ENCODE measurements at regions not wholly inside any gene's neighbourhood (a gene's known extent, or its start where the extent isn't known, plus 50 kb on each side); places are given as distances from the start of the nearest gene placed in this dataset.

- DNase-seq (ENCODE audit: low read depth in 3 of 3): no peak
These were observed 490.4 kb upstream of the NCAM2 start for GRCh38 chr21:20507783-20508182.

- no peak for DNase-seq (ENCODE audit: low read depth in 3 of 3)
These were observed 486.9 kb upstream of the NCAM2 start for GRCh38 chr21:20511216-20511880.

GRCh38 chr21:20515446-20515845 is 482.8 kb upstream of the NCAM2 start:
- no peak for DNase-seq (ENCODE audit: low read depth in 3 of 3)

- DNase-seq (ENCODE audit: low read depth in 3 of 3): no peak
These were observed 479.1 kb upstream of the NCAM2 start for GRCh38 chr21:20519076-20519475.

GRCh38 chr21:20522611-20523010 is 475.6 kb upstream of the NCAM2 start:
- no peak for DNase-seq (ENCODE audit: low read depth in 3 of 3)

- DNase-seq (ENCODE audit: low read depth in 3 of 3): no peak
These were observed 475.0 kb upstream of the NCAM2 start for GRCh38 chr21:20523191-20523590.

GRCh38 chr21:20527731-20528460 is 470.3 kb upstream of the NCAM2 start:
- no peak for DNase-seq (ENCODE audit: low read depth in 3 of 3)

- DNase-seq (ENCODE audit: low read depth in 3 of 3): no peak
These were observed 461.1 kb upstream of the NCAM2 start for GRCh38 chr21:20537130-20537529.

- DNase-seq (ENCODE audit: low read depth in 3 of 3): no peak
These were observed 460.1 kb upstream of the NCAM2 start for GRCh38 chr21:20538039-20538658.

GRCh38 chr21:20545454-20545853 is 452.8 kb upstream of the NCAM2 start:
- no peak for DNase-seq (ENCODE audit: low read depth in 3 of 3)

- no peak for DNase-seq (ENCODE audit: low read depth in 3 of 3)
These were observed 446.3 kb upstream of the NCAM2 start for GRCh38 chr21:20551939-20552338.

GRCh38 chr21:20554785-20555184 is 443.4 kb upstream of the NCAM2 start:
- no peak for DNase-seq (ENCODE audit: low read depth in 3 of 3)

- DNase-seq (ENCODE audit: low read depth in 3 of 3): no peak
These were observed 427.4 kb upstream of the NCAM2 start for GRCh38 chr21:20570824-20571232.

- DNase-seq (ENCODE audit: low read depth in 3 of 3): no peak
These were observed 425.6 kb upstream of the NCAM2 start for GRCh38 chr21:20572582-20572981.

GRCh38 chr21:20581361-20581760 is 416.8 kb upstream of the NCAM2 start:
- DNase-seq (ENCODE audit: low read depth in 3 of 3): no peak

GRCh38 chr21:20591284-20591683 is 406.9 kb upstream of the NCAM2 start:
- no peak for DNase-seq (ENCODE audit: low read depth in 3 of 3)

GRCh38 chr21:20592463-20592862 is 405.7 kb upstream of the NCAM2 start:
- DNase-seq (ENCODE audit: low read depth in 3 of 3): no peak

GRCh38 chr21:20603236-20603635 is 395.0 kb upstream of the NCAM2 start:
- DNase-seq (ENCODE audit: low read depth in 3 of 3): no peak

- no peak for DNase-seq (ENCODE audit: low read depth in 3 of 3)
These were observed 387.2 kb upstream of the NCAM2 start for GRCh38 chr21:20611008-20611407.

GRCh38 chr21:20613654-20614053 is 384.6 kb upstream of the NCAM2 start:
- no peak for DNase-seq (ENCODE audit: low read depth in 3 of 3)

- no peak for DNase-seq (ENCODE audit: low read depth in 3 of 3)
These were observed 381.1 kb upstream of the NCAM2 start for GRCh38 chr21:20617130-20617529.

GRCh38 chr21:20618878-20619277 is 379.3 kb upstream of the NCAM2 start:
- DNase-seq (ENCODE audit: low read depth in 3 of 3): no peak

- no peak for DNase-seq (ENCODE audit: low read depth in 3 of 3)
These were observed 370.6 kb upstream of the NCAM2 start for GRCh38 chr21:20627594-20627993.

Data from stimulated activated CD4-positive, alpha-beta T cell treated with anti-CD3 and anti-CD28 coated beads, TNF-alpha, amount 100 ng/mL, for 48 hours (primary cell).